ENCODE measurements at regions not wholly inside any gene's neighbourhood (a gene's known extent, or its start where the extent isn't known, plus 50 kb on each side); places are given as distances from the start of the nearest gene placed in this dataset.
"Not testable (repeated sequence)": the region's sequence is repeated elsewhere in the genome, so short reads cannot be mapped to it uniquely, and the experiment has no call there.

GRCh38 chrX:140337263-140337662, 167.6 kb downstream of the SOX3 start:
- no peak for DNase-seq (ENCODE audit: low read depth)

- peak; percentile 80 for DNase-seq (ENCODE audit: low read depth)
These were observed 186.6 kb downstream of the SOX3 start for GRCh38 chrX:140318296-140318695.

GRCh38 chrX:140317462-140317861, 187.4 kb downstream of the SOX3 start:
- no peak for DNase-seq (ENCODE audit: low read depth)

GRCh38 chrX:140298960-140299825, 205.7 kb downstream of the SOX3 start:
- DNase-seq (ENCODE audit: low read depth): peak; percentile 71

- DNase-seq (ENCODE audit: low read depth): no peak
These were observed 207.6 kb downstream of the SOX3 start for GRCh38 chrX:140297273-140297672.

GRCh38 chrX:140292961-140293360, 211.9 kb downstream of the SOX3 start:
- DNase-seq (ENCODE audit: low read depth): no peak

- no peak for DNase-seq (ENCODE audit: low read depth)
These were observed 212.7 kb downstream of the SOX3 start for GRCh38 chrX:140292188-140292587.

- DNase-seq (ENCODE audit: low read depth): peak; percentile 93
These were observed 229.9 kb downstream of the SOX3 start for GRCh38 chrX:140274811-140275525.

- DNase-seq (ENCODE audit: low read depth): peak; percentile 50
These were observed 230.9 kb downstream of the SOX3 start for GRCh38 chrX:140273921-140274320.

- no peak for DNase-seq (ENCODE audit: low read depth)
These were observed 254.5 kb downstream of the SOX3 start for GRCh38 chrX:140250391-140250790.

- DNase-seq (ENCODE audit: low read depth): no peak
These were observed 255.8 kb downstream of the SOX3 start for GRCh38 chrX:140249088-140249487.

- DNase-seq (ENCODE audit: low read depth): no peak
These were observed 263.9 kb upstream of the CXorf66 start for GRCh38 chrX:140229191-140229590.

GRCh38 chrX:140226037-140226436, 260.7 kb upstream of the CXorf66 start:
- not testable (repeated sequence) for DNase-seq (ENCODE audit: low read depth)

- DNase-seq (ENCODE audit: low read depth): not testable (repeated sequence)
These were observed 250.6 kb upstream of the CXorf66 start for GRCh38 chrX:140215894-140216293.

- not testable (repeated sequence) for DNase-seq (ENCODE audit: low read depth)
These were observed 249.2 kb upstream of the CXorf66 start for GRCh38 chrX:140214518-140214917.

GRCh38 chrX:140206657-140207056, 241.3 kb upstream of the CXorf66 start:
- no peak for DNase-seq (ENCODE audit: low read depth)

- DNase-seq (ENCODE audit: low read depth): peak; percentile 16
These were observed 225.3 kb upstream of the CXorf66 start for GRCh38 chrX:140190441-140191108.

- DNase-seq (ENCODE audit: low read depth): peak; percentile 93
These were observed 215.3 kb upstream of the CXorf66 start for GRCh38 chrX:140180585-140180984.

- DNase-seq (ENCODE audit: low read depth): no peak
These were observed 212.5 kb upstream of the CXorf66 start for GRCh38 chrX:140177821-140178220.

- DNase-seq (ENCODE audit: low read depth): no peak
These were observed 207.1 kb upstream of the CXorf66 start for GRCh38 chrX:140172401-140172800.

- no peak for DNase-seq (ENCODE audit: low read depth)
These were observed 202.2 kb upstream of the CXorf66 start for GRCh38 chrX:140167551-140167950.

- no peak for DNase-seq (ENCODE audit: low read depth)
These were observed 200.5 kb upstream of the CXorf66 start for GRCh38 chrX:140165849-140166248.

Measured in M059J (cell line).